ENCODE measurements at regions not wholly inside any gene's neighbourhood (a gene's known extent, or its start where the extent isn't known, plus 50 kb on each side); places are given as distances from the start of the nearest gene placed in this dataset.

- no peak for TF ChIP-seq CTCF (IDR thresholded peaks at IDR 0.05)
- no peak for TF ChIP-seq POLR2A (IDR thresholded peaks at IDR 0.05)
These were observed 113.1 kb upstream of the PCAT7 start for GRCh38 chr9:94441796-94442195.
